Uterus (tissue), 2 donors: ENCODE measurements at regions not wholly inside any gene's neighbourhood (a gene's known extent, or its start where the extent isn't known, plus 50 kb on each side); places are given as distances from the start of the nearest gene placed in this dataset.

Source experiments
- CTCF ChIP-seq, 4 experiments: fragments of 200-600 bp in 2 of 4; fragments of 450-650 bp in 2 of 4; sonication (generic) in 2 of 4; IDR thresholded peaks; one replicate each; pipeline ENCODE4 v1.5.1; 2016 to 2019; ENCODE audit warnings: antibody characterized with exemption in 4 of 4, mild to moderate bottlenecking in 2 of 4, moderate library complexity in 1 of 4
- POLR2A ChIP-seq, 2 donors: fragments of 450-650 bp; IDR thresholded peaks; one replicate each; pipeline ENCODE4 v1.6.1; 2016; ENCODE audit warnings: antibody characterized with exemption in 2 of 2, mild to moderate bottlenecking in 1 of 2, moderate library complexity in 1 of 2

- TF ChIP-seq POLR2A (IDR thresholded peaks at IDR 0.05): no peak
- no peak for TF ChIP-seq CTCF (IDR thresholded peaks at IDR 0.05)
Observed at GRCh38 chr5:88407341-88407740, 138.7 kb upstream of the TMEM161B start.
